LHCN-M2 (cell line): ENCODE measurements at regions not wholly inside any gene's neighbourhood (a gene's known extent, or its start where the extent isn't known, plus 50 kb on each side); places are given as distances from the start of the nearest gene placed in this dataset.
"Not testable (repeated sequence)": the region's sequence is repeated elsewhere in the genome, so short reads cannot be mapped to it uniquely, and the experiment has no call there.

ENCODE experiments used
- DNase-seq: peaks from one replicate; pipeline ENCODE4 v3.0.0-alpha.2; 2012; ENCODE audit warnings: low read depth

DNA sequence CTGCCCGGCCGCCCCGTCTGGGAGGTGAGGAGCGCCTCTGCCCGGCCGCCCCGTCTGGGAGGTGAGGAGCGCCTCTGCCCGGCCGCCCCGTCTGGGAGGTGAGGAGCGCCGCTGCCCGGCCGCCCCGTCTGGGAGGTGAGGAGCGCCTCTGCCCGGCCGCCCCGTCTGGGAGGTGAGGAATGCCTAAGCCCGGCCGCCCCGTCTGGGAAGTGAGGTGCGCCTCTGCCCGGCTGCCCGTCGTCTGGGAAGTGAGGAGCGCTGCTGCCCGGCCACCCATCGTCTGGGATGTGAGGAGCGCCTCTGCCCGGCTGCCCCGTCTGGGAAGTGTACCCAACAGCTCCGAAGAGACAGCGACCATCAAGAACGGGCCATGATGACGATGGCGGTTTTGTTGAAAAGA lies 136.6 kb upstream of the PROKR2 start:
- DNase-seq: not testable (repeated sequence)

DNA sequence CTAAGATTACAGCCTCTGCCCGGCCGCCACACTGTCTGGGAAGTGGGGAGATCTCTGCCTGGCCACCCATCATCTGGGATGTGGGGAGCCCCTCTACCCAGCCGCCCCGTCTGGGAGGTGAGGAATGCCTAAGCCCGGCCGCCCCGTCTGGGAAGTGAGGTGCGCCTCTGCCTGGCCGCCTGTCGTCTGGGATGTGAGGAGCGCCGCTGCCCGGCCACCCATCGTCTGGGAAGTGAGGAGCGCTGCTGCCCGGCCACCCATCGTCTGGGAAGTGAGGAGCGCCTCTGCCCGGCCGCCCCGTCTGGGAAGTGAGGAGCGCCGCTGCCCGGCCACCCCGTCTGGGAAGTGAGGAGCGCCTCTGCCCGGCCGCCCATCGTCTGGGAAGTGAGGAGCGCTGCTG lies 135.9 kb upstream of the PROKR2 start:
- DNase-seq: not testable (repeated sequence)

DNA sequence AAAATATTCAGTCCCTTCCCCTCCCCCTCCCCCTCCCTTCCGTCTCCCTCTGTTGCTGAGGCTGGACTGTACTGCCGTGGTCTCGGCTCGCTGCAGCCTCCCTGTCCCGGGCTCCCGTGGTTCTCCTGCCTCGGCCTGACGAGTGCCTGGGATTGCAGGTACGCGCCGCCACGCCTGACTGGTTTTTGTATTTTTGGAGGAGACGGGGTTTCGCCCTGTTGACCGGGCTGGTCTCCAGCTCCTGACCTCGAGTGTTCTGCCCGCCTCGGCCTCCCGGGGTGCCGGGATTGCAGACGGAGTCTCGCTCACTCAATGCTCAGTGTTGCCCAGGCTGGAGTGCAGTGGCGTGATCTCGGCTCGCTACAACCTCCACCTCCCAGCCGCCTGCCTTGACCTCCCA lies 135.5 kb upstream of the PROKR2 start:
- DNase-seq: not testable (repeated sequence)

DNA sequence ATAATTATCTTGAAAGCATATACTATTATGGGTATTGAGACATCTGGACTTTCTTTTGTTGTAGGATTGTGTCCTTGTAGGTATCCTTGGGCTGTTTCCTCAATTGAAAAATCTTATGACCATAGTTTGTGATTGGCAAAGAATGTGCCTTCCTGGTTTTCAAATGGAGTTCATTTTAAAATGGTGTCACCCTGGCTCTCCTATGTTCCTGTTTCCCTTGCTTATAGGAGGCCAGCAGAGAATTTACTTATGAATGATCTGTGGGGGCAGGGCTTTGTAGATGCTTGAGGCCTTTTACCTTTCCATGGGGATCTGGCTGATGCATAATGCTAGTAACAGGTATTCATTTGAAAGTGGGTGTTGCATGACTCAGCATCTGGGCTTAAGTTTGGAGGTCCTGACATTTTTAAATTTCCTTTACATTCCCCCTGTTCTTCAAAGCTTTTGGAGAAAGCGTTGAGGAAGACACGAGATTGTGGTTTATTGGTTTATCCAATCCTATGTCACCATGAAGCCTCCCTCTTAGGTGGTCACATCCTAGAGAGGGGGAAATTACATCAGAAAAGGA lies 135.0 kb upstream of the PROKR2 start:
- DNase-seq: no peak

DNA sequence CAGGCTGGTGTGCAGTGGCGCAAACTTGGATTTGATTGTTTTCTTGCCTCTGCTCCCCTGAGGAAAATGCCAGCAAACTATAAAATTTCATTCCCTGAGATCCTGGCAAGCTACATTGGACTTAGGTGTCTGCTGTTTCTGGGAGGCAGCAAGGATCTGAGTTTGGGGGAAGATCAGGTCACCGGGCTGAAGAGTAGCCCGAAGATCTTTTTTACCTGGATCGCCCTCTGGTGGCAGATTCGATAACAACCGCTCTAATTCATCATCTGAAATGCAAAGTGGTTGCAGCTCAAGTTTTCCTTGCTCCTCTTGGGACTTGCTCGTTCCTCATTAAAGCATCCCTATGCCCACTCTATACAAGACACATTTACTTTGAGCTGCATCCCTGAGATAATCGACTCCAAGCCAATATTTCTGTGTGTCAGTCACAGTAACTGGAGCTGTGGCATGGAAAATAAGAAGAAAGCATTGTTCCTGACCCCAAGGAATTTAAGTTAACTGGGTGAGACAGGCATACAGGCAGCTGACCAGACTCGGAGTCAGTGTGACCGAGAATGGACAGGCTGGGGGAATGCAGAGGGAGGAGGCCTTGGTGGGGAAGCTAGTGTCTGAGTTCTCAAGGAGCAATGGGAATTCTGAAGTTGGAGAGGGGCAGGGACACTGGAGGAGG lies 131.8 kb upstream of the PROKR2 start:
- peak; percentile 34 for DNase-seq

DNA sequence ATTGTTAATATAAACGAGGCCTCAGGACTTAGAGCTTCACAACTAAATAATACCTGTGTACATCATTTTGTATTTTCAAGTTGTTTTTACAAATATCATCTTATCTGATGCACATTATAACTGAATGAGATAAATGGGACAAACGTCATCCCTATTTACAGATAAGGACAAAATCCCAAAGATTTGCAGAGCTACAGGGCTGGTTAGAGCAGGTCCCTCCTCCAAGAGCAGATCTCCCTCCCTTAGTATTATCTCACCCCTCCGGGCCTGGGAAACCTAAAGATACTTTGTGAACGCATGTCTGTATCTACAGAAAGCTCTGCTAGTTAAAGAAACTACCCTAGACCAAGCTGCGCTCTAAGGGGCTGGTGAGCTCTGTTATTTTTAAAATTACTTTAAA lies 130.4 kb upstream of the PROKR2 start:
- no peak for DNase-seq

DNA sequence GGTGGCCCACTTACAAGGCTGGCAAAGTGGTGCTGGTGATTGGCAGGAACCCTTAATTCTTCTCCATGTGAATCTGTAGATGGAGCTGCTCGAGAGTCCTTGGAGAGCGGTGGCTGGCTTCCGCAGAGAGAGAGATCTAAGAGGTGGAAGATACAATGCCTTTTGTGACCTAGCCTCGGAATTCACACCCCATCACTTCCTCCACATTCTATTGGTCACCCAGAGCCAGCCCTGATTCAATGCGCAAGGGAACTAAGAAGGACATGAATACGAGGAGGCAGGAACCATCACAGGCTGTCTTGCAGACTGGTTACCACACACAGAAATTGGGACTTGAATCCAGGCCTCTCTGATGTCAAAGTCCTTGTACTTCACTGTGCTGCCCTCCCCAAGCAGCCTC lies 128.9 kb upstream of the PROKR2 start:
- no peak for DNase-seq

DNA sequence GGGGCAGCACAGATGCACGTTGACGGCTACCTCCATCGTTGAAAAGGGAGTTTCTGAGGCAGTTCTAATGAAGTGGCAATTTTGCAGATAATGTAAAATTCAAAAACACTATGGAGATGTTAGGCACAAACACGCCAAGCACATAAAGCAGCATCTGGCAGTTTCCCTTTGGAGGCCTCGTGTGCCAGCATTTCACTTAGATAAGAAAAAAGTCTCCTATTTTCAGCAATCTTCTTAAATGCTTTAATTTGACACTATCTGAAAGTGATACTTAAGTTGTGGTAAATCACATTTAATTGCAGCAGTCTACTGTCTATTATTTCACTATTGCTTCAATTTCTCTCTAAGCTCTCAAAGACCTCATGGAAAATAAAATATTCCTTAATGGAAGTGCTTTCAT lies 125.3 kb upstream of the PROKR2 start:
- DNase-seq: no peak

DNA sequence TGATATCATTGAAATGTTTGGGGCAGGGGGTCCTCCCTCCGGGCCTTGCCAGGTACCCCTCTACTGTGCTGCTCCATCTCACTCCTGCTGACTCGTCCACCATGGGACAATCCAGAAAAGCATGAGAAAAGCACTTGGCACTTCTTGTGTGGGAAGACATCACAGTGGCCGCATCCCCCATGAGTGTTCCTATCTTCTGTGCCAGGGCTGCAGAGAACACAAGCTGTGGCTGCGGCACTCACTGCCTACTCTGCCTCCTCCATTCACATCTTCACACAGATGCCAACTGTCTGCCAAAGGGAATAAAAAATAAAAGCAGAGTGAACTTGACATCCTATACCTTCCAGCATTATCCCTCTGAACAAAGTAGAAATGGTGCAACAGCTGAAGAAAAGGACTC lies 117.4 kb upstream of the PROKR2 start:
- DNase-seq: no peak

DNA sequence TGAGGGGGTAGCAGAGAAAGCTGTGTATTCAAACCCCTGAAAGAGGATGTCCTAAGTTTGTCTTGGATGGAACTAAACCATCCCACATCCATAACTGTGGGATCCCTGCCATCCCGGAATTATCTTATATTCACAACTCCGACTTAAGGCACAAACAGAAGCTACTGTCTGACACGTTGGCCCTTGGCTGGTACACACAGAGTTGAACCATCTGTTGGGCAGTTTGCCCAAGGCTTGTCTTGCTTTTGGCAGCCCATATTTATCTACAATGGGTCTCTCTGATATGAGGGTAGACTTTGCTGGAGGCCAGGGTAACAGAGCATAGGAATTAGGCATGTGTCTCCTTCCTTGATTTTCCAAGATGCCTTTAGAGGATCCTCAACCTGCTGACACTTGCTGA lies 116.6 kb upstream of the PROKR2 start:
- DNase-seq: no peak

DNA sequence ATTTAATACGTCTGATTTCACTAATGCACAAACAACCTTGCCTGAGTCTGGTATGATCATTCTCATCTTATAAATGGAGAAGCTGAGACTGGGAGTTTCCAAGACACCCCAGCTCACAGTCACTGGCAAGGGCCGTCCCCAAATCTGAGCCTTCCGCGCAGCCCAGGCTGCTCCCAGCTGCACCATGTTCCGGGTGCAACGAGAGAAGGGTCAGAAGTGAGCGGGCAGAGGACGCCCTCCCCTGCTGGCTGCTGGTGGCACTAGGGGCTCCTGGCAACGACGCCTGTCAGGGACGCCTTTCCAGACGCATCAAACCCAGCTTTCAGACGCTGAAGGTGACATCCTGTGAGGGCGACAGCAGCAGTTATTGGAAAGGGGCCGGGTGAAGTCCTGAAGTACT lies 115.3 kb upstream of the PROKR2 start:
- DNase-seq: no peak

DNA sequence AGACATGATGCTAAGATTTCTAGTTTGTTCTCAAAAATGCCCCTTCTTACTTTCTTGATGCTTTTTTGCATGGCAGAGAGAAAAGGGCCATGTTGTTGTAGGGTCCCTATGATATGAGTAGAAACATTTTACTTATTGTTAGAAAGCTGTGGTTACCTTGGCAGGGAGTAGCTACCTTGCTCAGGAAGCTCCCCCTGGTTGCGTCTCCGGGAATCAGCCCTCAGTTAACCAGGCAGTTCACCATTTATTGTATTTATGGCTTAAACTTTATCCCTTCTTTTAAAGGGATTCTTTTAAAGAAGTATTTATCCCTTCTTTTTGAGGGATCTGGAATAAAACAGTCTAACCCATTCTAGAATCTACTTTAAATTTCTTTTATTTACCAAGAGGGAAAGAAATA lies 113.9 kb upstream of the PROKR2 start:
- DNase-seq: no peak

DNA sequence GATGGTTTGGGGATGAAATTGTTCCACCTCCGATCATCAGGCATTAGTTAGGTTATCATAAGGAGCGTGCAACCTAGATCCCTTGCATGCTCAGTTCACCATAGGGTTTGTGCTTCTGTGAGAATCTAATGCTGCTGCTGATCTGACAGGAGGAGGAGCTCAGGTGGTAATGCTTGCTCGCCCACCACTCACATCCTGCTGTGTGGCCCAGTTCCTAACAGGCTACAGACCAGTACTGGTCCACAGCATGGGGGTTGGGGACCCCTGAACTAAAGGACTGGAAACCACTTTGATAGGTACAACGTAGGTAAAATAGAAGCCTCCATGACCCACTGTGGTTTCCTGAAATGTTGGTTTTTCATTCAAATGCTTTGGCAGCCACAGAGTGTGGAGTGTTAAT lies 109.3 kb upstream of the PROKR2 start:
- DNase-seq: no peak

DNA sequence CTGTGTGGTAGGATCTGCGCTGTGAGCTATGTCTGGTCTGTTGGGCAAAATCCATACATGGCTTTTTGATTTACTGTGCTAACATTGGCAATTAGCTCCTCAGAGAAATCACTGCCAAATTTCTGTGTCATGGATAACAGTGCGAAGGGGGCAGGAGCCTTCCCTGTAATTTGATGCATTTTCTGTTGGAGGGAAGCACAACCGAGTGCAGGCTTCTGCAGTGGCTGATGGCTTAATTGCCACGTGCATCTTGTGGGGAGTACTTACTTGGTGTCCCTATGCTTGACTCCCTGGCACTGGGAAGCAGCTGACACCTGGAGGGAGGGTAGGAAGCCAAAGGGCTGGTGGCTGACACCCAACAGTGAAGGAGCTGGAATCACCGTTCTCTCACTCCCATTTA lies 99.3 kb upstream of the PROKR2 start:
- no peak for DNase-seq

DNA sequence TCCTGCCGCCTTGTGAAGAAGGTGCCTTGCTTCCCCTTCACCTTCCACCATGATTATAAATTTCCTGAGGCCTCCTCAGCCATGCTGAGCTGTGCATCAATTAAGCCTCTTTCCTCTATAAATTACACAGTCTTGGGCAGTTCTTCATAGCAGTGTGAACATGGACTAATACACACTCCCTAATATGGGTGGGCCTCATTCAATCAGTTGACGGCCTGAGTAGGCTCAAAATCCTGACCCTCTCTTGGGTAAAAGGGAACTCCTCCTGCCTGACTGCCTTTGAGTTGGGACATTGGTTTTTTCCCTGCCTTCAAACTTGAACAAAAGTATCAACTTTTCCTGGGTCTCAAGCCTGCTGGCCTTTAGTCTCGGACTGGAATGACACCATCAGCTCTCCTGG lies 96.6 kb upstream of the PROKR2 start:
- DNase-seq: no peak

DNA sequence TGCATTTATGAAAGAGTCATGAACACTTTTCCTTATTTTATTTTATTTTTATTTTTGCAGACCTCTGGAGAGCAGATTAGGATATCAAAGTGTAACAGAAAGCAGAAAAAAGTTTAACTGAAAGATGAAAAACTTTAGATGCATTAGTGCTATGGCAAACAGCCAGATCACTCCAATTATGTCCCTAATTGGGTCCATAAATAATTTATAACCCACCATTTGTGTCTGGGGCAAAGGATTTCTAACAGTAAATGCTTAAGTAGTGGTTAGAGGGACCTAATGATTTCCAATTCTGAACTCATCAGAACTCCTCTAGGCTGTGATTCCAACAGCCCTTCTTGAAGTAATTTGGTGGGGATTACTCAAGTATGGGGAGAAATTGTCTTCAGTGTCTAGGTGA lies 93.7 kb upstream of the PROKR2 start:
- no peak for DNase-seq

DNA sequence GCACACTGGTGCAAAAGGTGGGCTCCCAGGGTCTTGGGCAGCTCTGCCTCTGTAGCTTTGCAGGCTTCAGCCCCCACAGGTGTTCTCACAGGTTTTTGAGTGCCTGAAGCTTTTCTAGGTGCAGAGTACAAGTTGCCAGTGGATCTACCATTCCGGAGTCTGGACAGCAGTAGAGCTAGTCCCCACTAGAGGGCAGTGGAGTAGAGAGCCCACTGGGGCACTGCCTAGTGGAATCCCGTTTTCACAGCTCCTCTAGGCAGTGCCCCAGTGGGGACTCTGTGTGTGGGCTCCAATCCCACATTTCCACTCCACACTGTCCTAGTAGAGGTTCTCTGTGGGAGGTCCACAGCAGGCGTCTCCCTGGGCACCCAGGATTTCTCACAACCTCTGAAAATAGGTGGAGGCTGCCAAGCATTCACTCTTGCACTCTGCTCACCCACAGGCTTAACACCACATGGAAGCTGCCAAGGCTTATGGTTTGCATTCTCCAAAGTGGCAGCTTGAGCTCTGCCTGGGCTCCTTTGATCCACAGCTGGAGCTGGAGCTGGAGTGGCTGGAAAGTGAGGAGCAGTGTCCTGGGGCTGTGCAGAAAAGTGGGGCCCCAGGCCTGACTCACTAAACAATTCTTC lies 86.3 kb upstream of the PROKR2 start:
- peak; percentile 15 for DNase-seq

DNA sequence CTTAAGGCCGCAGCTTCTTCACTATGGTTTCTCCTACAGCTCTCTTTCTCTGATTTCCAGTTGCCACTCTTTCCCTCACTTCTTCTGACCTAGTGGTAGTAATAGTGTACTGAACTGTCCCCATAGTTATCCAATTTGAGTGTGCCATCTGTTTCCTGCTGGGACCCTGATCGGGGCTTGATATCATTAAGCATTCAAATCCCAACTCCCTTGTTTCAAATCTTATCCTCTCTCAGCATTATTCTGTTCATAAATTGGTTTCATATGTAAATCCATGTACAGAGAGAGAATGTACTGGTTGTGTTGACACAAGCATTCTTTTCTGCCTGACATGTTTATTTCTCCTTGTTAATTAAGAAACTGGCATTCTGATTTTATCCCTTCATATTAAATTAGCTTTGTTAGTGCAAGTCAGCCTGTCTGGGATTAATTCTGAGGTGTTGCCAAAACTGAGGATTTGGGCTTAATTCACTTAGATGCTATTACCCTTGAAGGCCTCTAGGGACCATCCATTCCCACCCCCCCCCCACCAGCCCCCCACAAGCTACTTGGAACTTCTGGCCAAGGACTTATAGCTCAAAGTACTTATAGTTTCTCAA lies 84.6 kb upstream of the PROKR2 start:
- no peak for DNase-seq

DNA sequence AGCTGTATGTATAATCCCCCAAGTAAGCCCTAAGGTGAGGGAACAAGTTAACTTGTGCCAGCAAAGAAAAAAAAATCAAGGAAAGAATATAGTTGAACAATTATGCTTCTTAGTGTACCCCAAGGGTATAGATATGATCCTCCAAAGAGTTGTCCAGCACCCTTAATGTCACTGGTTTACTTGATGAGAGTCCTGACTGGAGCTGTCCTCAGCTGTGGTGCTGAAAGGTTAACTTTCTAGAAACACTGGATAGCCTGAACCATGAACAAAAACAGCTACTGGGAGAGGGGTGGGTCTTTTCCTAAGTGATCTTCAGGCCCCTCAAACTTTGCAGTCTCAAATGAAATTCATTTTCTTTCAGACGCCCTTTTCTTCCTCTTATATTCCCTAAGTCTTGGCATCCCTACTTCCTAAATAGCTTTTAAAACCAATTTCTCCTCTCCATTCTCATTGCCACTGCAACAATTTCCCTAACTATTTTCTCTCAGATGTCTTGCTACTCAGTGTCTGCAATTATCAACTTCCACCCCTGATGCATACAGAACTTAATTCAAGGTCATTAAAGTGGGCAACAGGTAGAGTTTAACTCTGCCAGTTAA lies 83.5 kb upstream of the PROKR2 start:
- peak; percentile 34 for DNase-seq

DNA sequence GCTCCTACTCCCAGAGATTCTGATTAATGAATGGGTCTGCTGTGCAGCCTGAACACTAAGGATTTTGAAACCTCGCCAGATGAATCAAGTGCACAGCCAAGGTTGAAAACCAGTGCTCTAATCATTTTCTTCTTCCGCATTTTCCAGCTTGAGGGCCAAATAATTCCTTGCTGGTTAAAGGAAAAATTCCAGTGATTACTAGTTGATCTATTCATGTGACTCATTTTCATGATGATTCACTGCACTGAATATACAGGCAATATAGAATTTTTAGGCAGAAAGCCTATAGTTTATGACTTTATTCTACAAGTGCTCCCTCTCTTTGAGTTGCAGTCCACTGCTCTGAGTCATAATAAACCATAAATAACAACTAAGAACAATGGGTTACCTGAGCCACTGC lies 80.6 kb upstream of the PROKR2 start:
- no peak for DNase-seq

DNA sequence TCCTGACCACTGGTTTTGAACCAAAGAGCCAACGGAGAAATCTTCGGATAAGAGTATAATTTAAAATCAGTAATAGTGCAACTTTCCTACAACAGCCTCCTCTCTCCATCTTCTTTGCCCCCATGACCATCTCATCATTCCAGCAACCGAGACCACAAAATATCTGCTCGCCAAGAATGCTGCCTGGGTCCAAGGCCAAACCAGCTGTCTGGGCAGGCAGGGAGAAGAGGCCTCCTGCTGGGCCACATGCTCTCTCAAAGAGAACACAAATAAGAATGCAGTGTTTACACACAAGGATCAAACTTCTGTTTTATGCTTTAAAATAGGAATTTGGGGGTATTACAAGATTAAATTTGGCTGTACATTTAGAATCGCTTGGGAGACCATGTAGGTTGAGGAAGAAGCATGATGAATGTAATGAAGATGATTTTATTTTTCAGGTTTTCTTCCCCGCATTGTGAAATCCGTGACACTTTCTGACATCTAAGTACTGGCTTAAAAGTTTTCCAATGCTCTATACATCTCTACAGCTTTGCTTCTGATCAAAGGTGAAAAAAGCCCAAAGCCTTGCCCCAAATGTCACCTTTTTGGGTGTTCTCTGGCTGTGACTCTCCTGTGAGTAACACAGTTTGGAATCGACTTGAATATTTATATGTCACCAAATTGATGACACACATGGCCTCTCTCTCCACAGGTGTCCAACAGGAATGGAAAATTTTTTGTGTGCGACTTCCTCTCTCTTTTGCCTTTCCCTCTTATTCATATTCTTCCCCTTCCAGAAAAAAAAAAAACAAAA lies 79.4 kb upstream of the PROKR2 start:
- DNase-seq: peak; percentile 6
